DND-41 (cell line): ENCODE measurements at regions not wholly inside any gene's neighbourhood (a gene's known extent, or its start where the extent isn't known, plus 50 kb on each side); places are given as distances from the start of the nearest gene placed in this dataset.

Experiments used
- EZH2 ChIP-seq: IDR thresholded peaks from 3 replicates; pipeline ENCODE4 v1.6.1; 2012; ENCODE audit warnings: borderline replicate concordance, low read depth, mild to moderate bottlenecking, moderate library complexity, low read length, inconsistent platforms; ENCODE audit not compliant: severe bottlenecking
- TF ChIP-seq, protein P1 (sequence below): IDR thresholded peaks from 2 replicates; pipeline ENCODE4 v1.5.1; 2012; ENCODE audit warnings: borderline replicate concordance, low read length, moderate library complexity, mild to moderate bottlenecking; ENCODE audit not compliant: poor library complexity, severe bottlenecking; ENCODE audit errors: extremely low read depth

DNA sequence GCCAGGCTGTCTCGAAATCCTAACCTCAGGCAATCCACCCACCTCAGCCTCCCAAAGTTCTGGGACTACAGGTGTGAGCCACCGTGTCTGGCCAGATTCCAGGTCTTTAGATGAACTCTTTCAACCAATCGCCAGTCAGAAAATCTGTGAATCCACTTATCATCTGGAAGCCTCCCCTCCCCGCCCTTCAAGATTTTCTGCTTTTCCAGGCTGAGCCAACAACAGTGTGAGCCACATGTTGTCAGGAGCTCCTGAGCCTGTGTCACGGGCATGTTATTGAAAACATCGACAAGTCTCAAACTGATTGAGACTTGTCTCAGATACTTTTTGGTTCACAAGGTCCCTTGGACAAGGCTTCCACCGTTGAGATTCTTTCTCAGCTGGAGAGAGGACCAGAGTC, 52.0 kb upstream of the TRPM1 start:
- TF ChIP-seq, protein P1, sequence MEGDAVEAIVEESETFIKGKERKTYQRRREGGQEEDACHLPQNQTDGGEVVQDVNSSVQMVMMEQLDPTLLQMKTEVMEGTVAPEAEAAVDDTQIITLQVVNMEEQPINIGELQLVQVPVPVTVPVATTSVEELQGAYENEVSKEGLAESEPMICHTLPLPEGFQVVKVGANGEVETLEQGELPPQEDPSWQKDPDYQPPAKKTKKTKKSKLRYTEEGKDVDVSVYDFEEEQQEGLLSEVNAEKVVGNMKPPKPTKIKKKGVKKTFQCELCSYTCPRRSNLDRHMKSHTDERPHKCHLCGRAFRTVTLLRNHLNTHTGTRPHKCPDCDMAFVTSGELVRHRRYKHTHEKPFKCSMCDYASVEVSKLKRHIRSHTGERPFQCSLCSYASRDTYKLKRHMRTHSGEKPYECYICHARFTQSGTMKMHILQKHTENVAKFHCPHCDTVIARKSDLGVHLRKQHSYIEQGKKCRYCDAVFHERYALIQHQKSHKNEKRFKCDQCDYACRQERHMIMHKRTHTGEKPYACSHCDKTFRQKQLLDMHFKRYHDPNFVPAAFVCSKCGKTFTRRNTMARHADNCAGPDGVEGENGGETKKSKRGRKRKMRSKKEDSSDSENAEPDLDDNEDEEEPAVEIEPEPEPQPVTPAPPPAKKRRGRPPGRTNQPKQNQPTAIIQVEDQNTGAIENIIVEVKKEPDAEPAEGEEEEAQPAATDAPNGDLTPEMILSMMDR: no peak
- no peak for TF ChIP-seq EZH2
